ENCODE measurements at regions not wholly inside any gene's neighbourhood (a gene's known extent, or its start where the extent isn't known, plus 50 kb on each side); places are given as distances from the start of the nearest gene placed in this dataset.
"Not testable (repeated sequence)": the region's sequence is repeated elsewhere in the genome, so short reads cannot be mapped to it uniquely, and the experiment has no call there.

- Mint-ChIP-seq H3K4me3 (no peak overlapping the region), H3K27me3 (ENCODE audit: low read depth) (no peaks in the 10 kb centered on the region), H3K36me3 (ENCODE audit: low read depth) (peaks cover 2% of the 10 kb centered on the region), H3K27ac (no peak overlapping the region), H3K9me3 (peaks cover 3% of the 10 kb centered on the region), H3K4me1 (ENCODE audit: low read depth) (peaks cover 31% of the 10 kb centered on the region)
These were observed 68.8 kb downstream of the ATXN3L start for GRCh38 chrX:13250826-13251580.

- H3K9me3 Mint-ChIP-seq, result peaks cover 4% of the 10 kb centered on the region
- H3K27ac Mint-ChIP-seq, result no peak overlapping the region
- H3K36me3 Mint-ChIP-seq (ENCODE audit: low read depth), result no peaks in the 10 kb centered on the region
- H3K4me3 Mint-ChIP-seq, result no peak overlapping the region
- H3K4me1 Mint-ChIP-seq (ENCODE audit: low read depth), result peaks cover 13% of the 10 kb centered on the region
- no peaks in the 10 kb centered on the region for H3K27me3 Mint-ChIP-seq (ENCODE audit: low read depth)
These were observed 70.9 kb downstream of the ATXN3L start for GRCh38 chrX:13248867-13249486.

- H3K4me1 Mint-ChIP-seq (ENCODE audit: low read depth), result no peaks in the 10 kb centered on the region
- H3K27ac Mint-ChIP-seq, result no peak overlapping the region
- no peaks in the 10 kb centered on the region for H3K27me3 Mint-ChIP-seq (ENCODE audit: low read depth)
- no peaks in the 10 kb centered on the region for H3K36me3 Mint-ChIP-seq (ENCODE audit: low read depth)
- H3K9me3 Mint-ChIP-seq, result no peaks in the 10 kb centered on the region
- no peak overlapping the region for H3K4me3 Mint-ChIP-seq
These were observed 80.6 kb downstream of the ATXN3L start for GRCh38 chrX:13239272-13239671.

- H3K36me3 Mint-ChIP-seq (ENCODE audit: low read depth), result peaks cover 3% of the 10 kb centered on the region
These were observed 83.9 kb downstream of the ATXN3L start for GRCh38 chrX:13235930-13236329.

GRCh38 chrX:13232484-13232883 lies 87.4 kb downstream of the ATXN3L start:
- no peaks in the 10 kb centered on the region for H3K27me3 Mint-ChIP-seq (ENCODE audit: low read depth)
- H3K4me3 Mint-ChIP-seq, result no peak overlapping the region
- H3K9me3 Mint-ChIP-seq, result peaks cover 2% of the 10 kb centered on the region
- peaks cover 3% of the 10 kb centered on the region for H3K36me3 Mint-ChIP-seq (ENCODE audit: low read depth)
- H3K4me1 Mint-ChIP-seq (ENCODE audit: low read depth), result no peaks in the 10 kb centered on the region
- H3K27ac Mint-ChIP-seq, result no peak overlapping the region

More at GRCh38 chrX:13235930-13236329, 83.9 kb downstream of the ATXN3L start:
- H3K4me3 Mint-ChIP-seq, result no peak overlapping the region
- no peaks in the 10 kb centered on the region for H3K4me1 Mint-ChIP-seq (ENCODE audit: low read depth)
- no peak overlapping the region for H3K27ac Mint-ChIP-seq
- H3K27me3 Mint-ChIP-seq (ENCODE audit: low read depth), result no peaks in the 10 kb centered on the region
- no peaks in the 10 kb centered on the region for H3K9me3 Mint-ChIP-seq

GRCh38 chrX:13226214-13226613 lies 93.6 kb downstream of the ATXN3L start:
- H3K27me3 Mint-ChIP-seq (ENCODE audit: low read depth), result peaks cover 4% of the 10 kb centered on the region
- no peak overlapping the region for H3K4me3 Mint-ChIP-seq
- peaks cover 7% of the 10 kb centered on the region for H3K9me3 Mint-ChIP-seq
- H3K36me3 Mint-ChIP-seq (ENCODE audit: low read depth), result peaks cover 4% of the 10 kb centered on the region
- peaks cover 1% of the 10 kb centered on the region for H3K4me1 Mint-ChIP-seq (ENCODE audit: low read depth)
- no peak overlapping the region for H3K27ac Mint-ChIP-seq

- Mint-ChIP-seq H3K27ac (no peak overlapping the region), H3K9me3 (peaks cover 7% of the 10 kb centered on the region), H3K4me1 (ENCODE audit: low read depth) (peaks cover 7% of the 10 kb centered on the region), H3K4me3 (no peak overlapping the region), H3K27me3 (ENCODE audit: low read depth) (peaks cover 4% of the 10 kb centered on the region), H3K36me3 (ENCODE audit: low read depth) (peaks cover 4% of the 10 kb centered on the region)
These were observed 95.8 kb downstream of the ATXN3L start for GRCh38 chrX:13223868-13224567.

GRCh38 chrX:13220916-13221315 lies 98.9 kb downstream of the ATXN3L start:
- H3K27me3 Mint-ChIP-seq (ENCODE audit: low read depth), result peaks cover 4% of the 10 kb centered on the region
- H3K4me3 Mint-ChIP-seq, result no peak overlapping the region
- no peaks in the 10 kb centered on the region for H3K9me3 Mint-ChIP-seq
- peaks cover 4% of the 10 kb centered on the region for H3K36me3 Mint-ChIP-seq (ENCODE audit: low read depth)
- H3K4me1 Mint-ChIP-seq (ENCODE audit: low read depth), result peaks cover 7% of the 10 kb centered on the region
- no peak overlapping the region for H3K27ac Mint-ChIP-seq

GRCh38 chrX:13219991-13220764 lies 99.7 kb downstream of the ATXN3L start:
- H3K27ac Mint-ChIP-seq, result no peak overlapping the region
- H3K27me3 Mint-ChIP-seq (ENCODE audit: low read depth), result peaks cover 4% of the 10 kb centered on the region
- peaks cover 1% of the 10 kb centered on the region for H3K9me3 Mint-ChIP-seq
- no peak overlapping the region for H3K4me3 Mint-ChIP-seq
- H3K4me1 Mint-ChIP-seq (ENCODE audit: low read depth), result peaks cover 7% of the 10 kb centered on the region
- H3K36me3 Mint-ChIP-seq (ENCODE audit: low read depth), result peaks cover 4% of the 10 kb centered on the region

GRCh38 chrX:13218758-13219157 lies 101.1 kb downstream of the ATXN3L start:
- no peak overlapping the region for H3K27ac Mint-ChIP-seq
- H3K4me3 Mint-ChIP-seq, result no peak overlapping the region
- peaks cover 6% of the 10 kb centered on the region for H3K4me1 Mint-ChIP-seq (ENCODE audit: low read depth)
- H3K9me3 Mint-ChIP-seq, result peaks cover 4% of the 10 kb centered on the region
- H3K27me3 Mint-ChIP-seq (ENCODE audit: low read depth), result peaks cover 4% of the 10 kb centered on the region
- H3K36me3 Mint-ChIP-seq (ENCODE audit: low read depth), result peaks cover 4% of the 10 kb centered on the region

GRCh38 chrX:13216139-13216538 lies 103.7 kb downstream of the ATXN3L start:
- no peak overlapping the region for H3K4me3 Mint-ChIP-seq
- H3K4me1 Mint-ChIP-seq (ENCODE audit: low read depth), result peaks cover 10% of the 10 kb centered on the region

GRCh38 chrX:13215729-13216128 lies 104.1 kb downstream of the ATXN3L start:
- no peak overlapping the region for H3K4me3 Mint-ChIP-seq
- H3K36me3 Mint-ChIP-seq (ENCODE audit: low read depth), result no peaks in the 10 kb centered on the region
- H3K27me3 Mint-ChIP-seq (ENCODE audit: low read depth), result no peaks in the 10 kb centered on the region
- no peak overlapping the region for H3K27ac Mint-ChIP-seq
- H3K4me1 Mint-ChIP-seq (ENCODE audit: low read depth), result peaks cover 6% of the 10 kb centered on the region
- H3K9me3 Mint-ChIP-seq, result peaks cover 4% of the 10 kb centered on the region

More at GRCh38 chrX:13216139-13216538, 103.7 kb downstream of the ATXN3L start:
- Mint-ChIP-seq H3K27ac (no peak overlapping the region), H3K27me3 (ENCODE audit: low read depth) (no peaks in the 10 kb centered on the region), H3K36me3 (ENCODE audit: low read depth) (no peaks in the 10 kb centered on the region), H3K9me3 (peaks cover 4% of the 10 kb centered on the region)

- Mint-ChIP-seq H3K27ac (no peak overlapping the region), H3K9me3 (peaks cover 4% of the 10 kb centered on the region), H3K4me3 (no peak overlapping the region), H3K4me1 (ENCODE audit: low read depth) (peaks cover 4% of the 10 kb centered on the region), H3K27me3 (ENCODE audit: low read depth) (no peaks in the 10 kb centered on the region), H3K36me3 (ENCODE audit: low read depth) (no peaks in the 10 kb centered on the region)
These were observed 107.6 kb downstream of the ATXN3L start for GRCh38 chrX:13212191-13212651.

GRCh38 chrX:13210142-13210541 lies 109.7 kb downstream of the ATXN3L start:
- H3K4me1 Mint-ChIP-seq (ENCODE audit: low read depth); H3K9me3 Mint-ChIP-seq; H3K36me3 Mint-ChIP-seq (ENCODE audit: low read depth); H3K27me3 Mint-ChIP-seq (ENCODE audit: low read depth); H3K4me3 Mint-ChIP-seq; H3K27ac Mint-ChIP-seq: not testable (repeated sequence)

Measured in T-helper 1 cell treated with Interleukin-12 subunit alpha and Interleukin-12 subunit beta and Interleukin-4 antibody, amounts not matched to agents 30 μg/mL and 1 μg/mL, for 36 hours (primary cell).